Adrenal gland (tissue), 9 donors: ENCODE measurements at regions not wholly inside any gene's neighbourhood (a gene's known extent, or its start where the extent isn't known, plus 50 kb on each side); places are given as distances from the start of the nearest gene placed in this dataset.

Experiments used
- DNase-seq, 7 donors: peaks; one replicate each; pipeline ENCODE4 v3.0.0-alpha.2; 2019 to 2020
- H3K27ac ChIP-seq, 5 donors: fragments of 200-600 bp; sonication (generic) in 4 of 5; 1 replicate in 3 of 5; 2 replicates in 2 of 5; pipeline versions ENCODE4 v1.5.1 to v1.8.0; 2016 to 2020; ENCODE audit warnings: mild to moderate bottlenecking in 1 of 5
- H3K27me3 ChIP-seq: fragments of 200-600 bp; 2 replicates; pipeline ENCODE4 v1.8.0; 2021
- H3K36me3 ChIP-seq, 2 donors: fragments of 200-600 bp; replicated peaks in 1 of 2; 1 replicate in 1 of 2; 2 replicates in 1 of 2; pipeline versions ENCODE4 v1.5.1 to v1.8.0; 2018 to 2022
- H3K4me1 ChIP-seq, 2 donors: fragments of 200-600 bp; replicated peaks in 1 of 2; 1 replicate in 1 of 2; 2 replicates in 1 of 2; pipeline versions ENCODE4 v1.5.1 to v1.8.0; 2018 to 2021
- H3K4me3 ChIP-seq, 4 donors: fragments of 200-600 bp; sonication (generic) in 3 of 4; one replicate each; pipeline ENCODE4 v1.5.1; 2016 to 2018
- H3K9me3 ChIP-seq, 3 donors: fragments of 200-600 bp; sonication (generic) in 1 of 3; replicated peaks in 1 of 3; 1 replicate in 2 of 3; 2 replicates in 1 of 3; pipeline versions ENCODE4 v1.5.1 to v1.8.0; 2016 to 2021
- POLR2A ChIP-seq, 2 donors: fragments of 450-650 bp; IDR thresholded peaks; one replicate each; pipeline ENCODE4 v1.6.1; 2017; ENCODE audit warnings: antibody characterized with exemption in 2 of 2, mild to moderate bottlenecking in 2 of 2, moderate library complexity in 1 of 2
- WGBS, 4 donors: extraction: QIAGEN DNeasy Blood & Tissue Kit in 2 of 4; methylation state at CpG; one replicate each; pipeline versions ENCODE4 v1.1.5 to v1.1.7; 2013 to 2017; 5-methylcytosine and 5-hydroxymethylcytosine counted together
- intact Hi-C, 2 donors: fragments of 100-400 bp; cut with DNase I; formaldehyde crosslinking; loops; one replicate each; pipeline versions ENCODE4 v1.14.1 to v1.15.0; 2022 to 2023
- TF ChIP-seq, protein P1 (sequence below), 6 experiments: fragments of 450-650 bp in 4 of 6; fragments of 200-600 bp in 2 of 6; sonication (generic) in 1 of 6; IDR thresholded peaks; 1 replicate in 5 of 6; 2 replicates in 1 of 6; pipeline versions ENCODE4 v1.5.1 to v1.8.0; 2016 to 2021; ENCODE audit warnings: antibody characterized with exemption in 6 of 6, mild to moderate bottlenecking in 2 of 6, moderate library complexity in 1 of 6
- donor health status: healthy with polysubstance abuse.
- donor health status: Bipolar disorder and iron deficiency.
- donor health status: DM: yes; HTN: yes; CAD: no.
- donor health status: DM: no; HTN: no; CAD: no.
- donor health status: DM: no; HTN: no; CAD: no.

DNA sequence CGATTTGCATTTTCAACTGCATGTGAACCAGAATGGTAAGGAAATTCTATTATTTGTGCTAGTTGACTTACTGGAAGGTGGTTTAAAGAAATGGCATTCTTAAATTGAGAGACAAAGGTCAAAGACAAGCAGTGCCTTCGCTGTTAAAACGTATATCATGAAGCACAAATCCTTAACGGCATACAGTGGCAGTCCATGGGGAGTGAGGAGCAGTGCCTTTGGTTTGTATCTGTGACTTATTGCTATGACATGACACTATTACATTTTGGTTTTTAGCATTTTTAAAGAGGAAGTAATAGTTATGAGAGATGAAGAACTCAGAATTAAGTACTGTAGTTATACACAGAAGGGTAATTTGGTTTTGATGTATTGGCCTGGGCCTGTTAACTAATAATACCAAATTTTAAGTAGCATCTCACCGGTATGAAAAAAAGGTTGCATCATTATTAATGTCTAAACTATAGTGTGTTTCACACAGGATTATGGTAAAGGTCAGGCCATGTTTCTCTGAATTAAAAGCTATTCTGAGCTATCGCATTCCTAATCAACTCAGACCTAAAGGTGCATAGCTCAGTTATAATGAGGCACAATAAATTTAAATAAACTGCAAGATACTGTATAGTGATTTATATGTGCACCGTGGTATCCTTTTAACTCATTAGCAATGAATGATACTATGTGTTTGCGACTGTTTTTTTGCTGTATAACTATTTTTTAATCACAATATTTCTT lies 339.8 kb upstream of the ARRDC3 start:
- H3K27ac ChIP-seq: no peak overlapping the region

GRCh38 chr5:91712718-91713117 lies 329.6 kb upstream of the ARRDC3 start:
- Histone ChIP-seq H3K9me3 (no peaks in the 10 kb centered on the region), H3K4me1 (no peaks in the 10 kb centered on the region), H3K4me3 (no peak overlapping the region), H3K27ac (no peak overlapping the region), H3K27me3 (no peaks in the 10 kb centered on the region), H3K36me3 (no peaks in the 10 kb centered on the region)
- TF ChIP-seq, protein P1, sequence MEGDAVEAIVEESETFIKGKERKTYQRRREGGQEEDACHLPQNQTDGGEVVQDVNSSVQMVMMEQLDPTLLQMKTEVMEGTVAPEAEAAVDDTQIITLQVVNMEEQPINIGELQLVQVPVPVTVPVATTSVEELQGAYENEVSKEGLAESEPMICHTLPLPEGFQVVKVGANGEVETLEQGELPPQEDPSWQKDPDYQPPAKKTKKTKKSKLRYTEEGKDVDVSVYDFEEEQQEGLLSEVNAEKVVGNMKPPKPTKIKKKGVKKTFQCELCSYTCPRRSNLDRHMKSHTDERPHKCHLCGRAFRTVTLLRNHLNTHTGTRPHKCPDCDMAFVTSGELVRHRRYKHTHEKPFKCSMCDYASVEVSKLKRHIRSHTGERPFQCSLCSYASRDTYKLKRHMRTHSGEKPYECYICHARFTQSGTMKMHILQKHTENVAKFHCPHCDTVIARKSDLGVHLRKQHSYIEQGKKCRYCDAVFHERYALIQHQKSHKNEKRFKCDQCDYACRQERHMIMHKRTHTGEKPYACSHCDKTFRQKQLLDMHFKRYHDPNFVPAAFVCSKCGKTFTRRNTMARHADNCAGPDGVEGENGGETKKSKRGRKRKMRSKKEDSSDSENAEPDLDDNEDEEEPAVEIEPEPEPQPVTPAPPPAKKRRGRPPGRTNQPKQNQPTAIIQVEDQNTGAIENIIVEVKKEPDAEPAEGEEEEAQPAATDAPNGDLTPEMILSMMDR (IDR thresholded peaks at IDR 0.05): no peak
- no peak for TF ChIP-seq POLR2A (IDR thresholded peaks at IDR 0.05)
- DNase-seq: no peak
- intact Hi-C loops: no loop called here

More for the DNA sequence above, 339.8 kb upstream of the ARRDC3 start:
- 63 to 69% (median 66%) methylated on average over 8 of the region's 8 CpGs for WGBS, 4 donors
- intact Hi-C loops: no loop called here
- DNase-seq: no peak
- Histone ChIP-seq H3K9me3 (no peaks in the 10 kb centered on the region), H3K36me3 (no peaks in the 10 kb centered on the region), H3K4me1 (no peaks in the 10 kb centered on the region), H3K4me3 (no peak overlapping the region), H3K27me3 (no peaks in the 10 kb centered on the region)
- TF ChIP-seq POLR2A (IDR thresholded peaks at IDR 0.05): no peak
- TF ChIP-seq, protein P1 (IDR thresholded peaks at IDR 0.05): no peak

DNA sequence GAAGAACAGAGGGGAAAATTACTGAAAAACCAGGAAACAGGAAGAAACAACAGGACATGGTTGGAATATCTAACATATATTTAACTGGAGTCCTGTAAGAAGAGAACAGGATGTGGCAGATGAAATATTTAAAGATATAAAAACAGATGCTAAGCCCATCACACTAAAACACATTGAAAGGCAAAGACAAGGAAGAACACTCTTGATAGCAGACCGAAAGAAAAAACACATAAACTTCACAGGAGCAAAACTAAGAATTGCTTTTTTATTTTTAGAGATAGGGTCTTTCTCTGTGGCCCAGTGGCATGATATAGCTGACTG lies 324.4 kb upstream of the ARRDC3 start:
- Histone ChIP-seq H3K4me3 (no peak overlapping the region), H3K27me3 (no peaks in the 10 kb centered on the region), H3K9me3 (no peaks in the 10 kb centered on the region), H3K27ac (no peak overlapping the region), H3K4me1 (no peaks in the 10 kb centered on the region), H3K36me3 (no peaks in the 10 kb centered on the region)
- intact Hi-C loops: no loop called here
- no peak for DNase-seq
- TF ChIP-seq, protein P1 (IDR thresholded peaks at IDR 0.05): no peak
- no peak for TF ChIP-seq POLR2A (IDR thresholded peaks at IDR 0.05)
- WGBS, 4 donors: 58 to 83% (median 66%) methylated on average over 1 of the region's 1 CpG

DNA sequence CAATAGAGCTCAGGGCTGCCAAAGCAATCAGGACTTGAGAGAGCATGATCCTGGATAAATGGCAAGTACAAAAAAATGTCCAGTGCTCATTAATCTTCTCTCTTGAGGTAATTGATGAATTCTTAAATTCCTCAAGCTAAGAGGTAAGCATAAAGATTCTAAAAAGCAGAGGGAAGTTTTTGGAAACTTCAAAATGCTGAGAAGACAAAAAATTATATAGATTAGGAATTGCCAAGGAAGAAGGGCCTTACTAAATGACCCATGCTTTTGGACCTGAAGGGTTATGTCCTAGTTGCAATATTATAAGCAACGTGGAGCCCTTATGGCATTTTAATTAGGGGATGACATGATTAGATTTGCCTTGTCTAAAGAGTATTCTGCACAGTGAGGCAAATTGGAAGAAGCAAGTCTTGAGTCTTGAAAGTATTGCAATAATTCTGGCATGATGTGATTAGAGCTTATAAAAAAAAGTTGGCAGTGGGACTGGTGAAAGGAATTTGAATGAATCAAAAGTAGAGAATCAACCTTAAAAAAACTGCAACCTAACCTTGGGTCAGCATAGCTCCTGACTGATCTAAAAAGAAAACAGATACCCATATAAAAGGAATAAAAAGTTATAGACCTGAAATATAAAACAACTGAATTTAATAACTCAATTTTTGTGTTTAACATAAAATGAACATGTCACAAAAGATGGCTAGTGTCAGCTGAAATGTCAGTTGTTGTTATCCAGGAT lies 323.8 kb upstream of the ARRDC3 start:
- no peak overlapping the region for H3K4me3 ChIP-seq
- no peak overlapping the region for H3K27ac ChIP-seq
- DNase-seq: no peak
- no peaks in the 10 kb centered on the region for H3K4me1 ChIP-seq
- no peaks in the 10 kb centered on the region for H3K9me3 ChIP-seq
- H3K36me3 ChIP-seq: no peaks in the 10 kb centered on the region
- WGBS, 4 donors: 39 to 47% (median 45%) methylated on average over 1 of the region's 1 CpG
- no peaks in the 10 kb centered on the region for H3K27me3 ChIP-seq
- TF ChIP-seq POLR2A (IDR thresholded peaks at IDR 0.05): no peak
- TF ChIP-seq, protein P1 (IDR thresholded peaks at IDR 0.05): no peak
- intact Hi-C loops: no loop called here
